Activated B cell treated with CpG ODN at 0.5 μM for 24 hours (primary cell): ENCODE measurements at regions not wholly inside any gene's neighbourhood (a gene's known extent, or its start where the extent isn't known, plus 50 kb on each side); places are given as distances from the start of the nearest gene placed in this dataset.

Experiments used
- ATAC-seq: fragments of 200-7000 bp; cut with Tn5 transposase; one replicate; pipeline ENCODE4 v1.10.0; 2021; ENCODE audit warnings: low read depth, mild to moderate bottlenecking, moderate library complexity
- CTCF ChIA-PET: fragments of 350-600 bp; sonication (Branson Sonifier 250); formaldehyde crosslinking; loops from one replicate; lab custom pipeline; 2021; ENCODE audit warnings: antibody characterized with exemption; lab: Charles Lee
- POLR2A ChIA-PET: fragments of 350-600 bp; sonication (Branson Sonifier 250); formaldehyde crosslinking; loops from one replicate; lab custom pipeline; 2021; ENCODE audit warnings: antibody characterized with exemption; lab: Charles Lee
- DNase-seq: peaks from one replicate; pipeline ENCODE4 v3.0.0; 2022
- H3K27ac Mint-ChIP-seq: one replicate; pipeline ENCODE4 v1.8.0; 2020; ENCODE audit warnings: mixed read lengths
- H3K27me3 Mint-ChIP-seq: one replicate; pipeline ENCODE4 v1.8.0; 2021; ENCODE audit warnings: mixed read lengths
- H3K36me3 Mint-ChIP-seq: one replicate; pipeline ENCODE4 v1.8.0; 2021; ENCODE audit warnings: low read depth, mixed read lengths
- H3K4me1 Mint-ChIP-seq: one replicate; pipeline ENCODE4 v1.8.0; 2021; ENCODE audit warnings: mixed read lengths
- H3K4me3 Mint-ChIP-seq: one replicate; pipeline ENCODE4 v1.8.0; 2020; ENCODE audit warnings: mild to moderate bottlenecking, mixed read lengths
- H3K9me3 Mint-ChIP-seq: one replicate; pipeline ENCODE4 v1.8.0; 2020; ENCODE audit warnings: mixed read lengths
- CTCF ChIP-seq: fragments of 200-600 bp; IDR thresholded peaks from one replicate; pipeline ENCODE4 v1.8.0; 2022; ENCODE audit warnings: antibody characterized with exemption, mild to moderate bottlenecking
- intact Hi-C: fragments of 100-400 bp; cut with micrococcal nuclease; formaldehyde crosslinking; loops from one replicate; pipeline ENCODE4 v1.15.1; 2024

- ChIA-PET CTCF (no interaction called here), POLR2A (no interaction called here)
- H3K27me3 Mint-ChIP-seq, result no peaks in the 10 kb centered on the region
- ATAC-seq (no peak), DNase-seq (no peak)
- H3K4me3 Mint-ChIP-seq, result no peak overlapping the region
- no peak overlapping the region for H3K27ac Mint-ChIP-seq
- H3K4me1 Mint-ChIP-seq, result no peaks in the 10 kb centered on the region
- intact Hi-C loops, result no loop called here
- H3K36me3 Mint-ChIP-seq, result no peaks in the 10 kb centered on the region
- TF ChIP-seq CTCF, result no peak
- peaks cover 9% of the 10 kb centered on the region for H3K9me3 Mint-ChIP-seq
Measured at GRCh38 chr4:188989371-188989770, 850.1 kb downstream of the TRIML1 start.

- Mint-ChIP-seq H3K27ac (no peak overlapping the region), H3K9me3 (peaks cover 7% of the 10 kb centered on the region), H3K36me3 (no peaks in the 10 kb centered on the region), H3K4me3 (no peak overlapping the region), H3K4me1 (no peaks in the 10 kb centered on the region), H3K27me3 (no peaks in the 10 kb centered on the region)
- ChIA-PET POLR2A (no interaction called here), CTCF (no interaction called here)
- intact Hi-C loops, result no loop called here
- TF ChIP-seq CTCF, result no peak
- DNase-seq (no peak), ATAC-seq (no peak)
Measured at GRCh38 chr4:188992706-188993105, 853.5 kb downstream of the TRIML1 start.

GRCh38 chr4:188993871-188994270 lies 854.6 kb downstream of the TRIML1 start:
- no peak overlapping the region for H3K27ac Mint-ChIP-seq
- intact Hi-C loops, result no loop called here
- POLR2A ChIA-PET, result no interaction called here
- no peaks in the 10 kb centered on the region for H3K27me3 Mint-ChIP-seq
- H3K4me1 Mint-ChIP-seq, result no peaks in the 10 kb centered on the region
- CTCF ChIA-PET, result no interaction called here
- peaks cover 7% of the 10 kb centered on the region for H3K9me3 Mint-ChIP-seq
- ATAC-seq (no peak), DNase-seq (no peak)
- no peak overlapping the region for H3K4me3 Mint-ChIP-seq
- no peaks in the 10 kb centered on the region for H3K36me3 Mint-ChIP-seq
- TF ChIP-seq CTCF, result no peak

- POLR2A ChIA-PET, result no interaction called here
- Mint-ChIP-seq H3K9me3 (peaks cover 8% of the 10 kb centered on the region), H3K27ac (no peak overlapping the region), H3K4me3 (no peak overlapping the region), H3K36me3 (no peaks in the 10 kb centered on the region), H3K4me1 (no peaks in the 10 kb centered on the region), H3K27me3 (no peaks in the 10 kb centered on the region)
- intact Hi-C loops, result no loop called here
- ATAC-seq (no peak), DNase-seq (no peak)
- no peak for TF ChIP-seq CTCF
- CTCF ChIA-PET, result no interaction called here
Measured at GRCh38 chr4:189001283-189001970, 862.2 kb downstream of the TRIML1 start.

- Mint-ChIP-seq H3K27me3 (no peaks in the 10 kb centered on the region), H3K4me1 (no peaks in the 10 kb centered on the region), H3K27ac (no peak overlapping the region), H3K9me3 (peaks cover 7% of the 10 kb centered on the region), H3K36me3 (no peaks in the 10 kb centered on the region), H3K4me3 (no peak overlapping the region)
- intact Hi-C loops, result no loop called here
- CTCF ChIA-PET, result no interaction called here
- DNase-seq (no peak), ATAC-seq (no peak)
- POLR2A ChIA-PET, result no interaction called here
- no peak for TF ChIP-seq CTCF
Measured at GRCh38 chr4:189001971-189002450, 862.8 kb downstream of the TRIML1 start.
